ENCODE measurements at regions not wholly inside any gene's neighbourhood (a gene's known extent, or its start where the extent isn't known, plus 50 kb on each side); places are given as distances from the start of the nearest gene placed in this dataset.

- H3K27me3 ChIP-seq, result no peaks in the 10 kb centered on the region
- 96% methylated on average over 1 of the region's 1 CpG for WGBS (ENCODE audit: low lambda C conversion rate, missing lambda C conversion rate)
- no peak overlapping the region for H3K4me2 ChIP-seq
- TF ChIP-seq EZH2phosphoT487 (IDR thresholded peaks at IDR 0.05; ENCODE audit: low read depth, severe bottlenecking, unreplicated experiment), result no peak
- H3K4me1 ChIP-seq (ENCODE audit: insufficient read depth), result no peaks in the 10 kb centered on the region
- no peaks in the 10 kb centered on the region for H3K9me2 ChIP-seq (replicated peaks; ENCODE audit: insufficient read depth)
- H2AFZ ChIP-seq, result no peak overlapping the region
- no peaks in the 10 kb centered on the region for H3K79me2 ChIP-seq
- no peaks in the 10 kb centered on the region for H3K9me3 ChIP-seq (ENCODE audit: low read depth)
- H3K27ac ChIP-seq, result no peak overlapping the region
- no peak for DNase-seq (ENCODE audit: low spot score)
- H4K20me1 ChIP-seq (ENCODE audit: insufficient read depth, poor library complexity, severe bottlenecking), result no peaks in the 10 kb centered on the region
- H3K4me3 ChIP-seq, result no peak overlapping the region
- H3K36me3 ChIP-seq (replicated peaks; ENCODE audit: insufficient read depth, low read depth), result no peaks in the 10 kb centered on the region
Observed at GRCh38 chr18:72339976-72340375, 204.2 kb downstream of the CBLN2 start.

- TF ChIP-seq EZH2phosphoT487 (IDR thresholded peaks at IDR 0.05; ENCODE audit: low read depth, severe bottlenecking, unreplicated experiment), result no peak
- TF ChIP-seq EZH2 (IDR thresholded peaks at IDR 0.05; ENCODE audit: borderline replicate concordance), result no peak
- TF ChIP-seq, protein P1, sequence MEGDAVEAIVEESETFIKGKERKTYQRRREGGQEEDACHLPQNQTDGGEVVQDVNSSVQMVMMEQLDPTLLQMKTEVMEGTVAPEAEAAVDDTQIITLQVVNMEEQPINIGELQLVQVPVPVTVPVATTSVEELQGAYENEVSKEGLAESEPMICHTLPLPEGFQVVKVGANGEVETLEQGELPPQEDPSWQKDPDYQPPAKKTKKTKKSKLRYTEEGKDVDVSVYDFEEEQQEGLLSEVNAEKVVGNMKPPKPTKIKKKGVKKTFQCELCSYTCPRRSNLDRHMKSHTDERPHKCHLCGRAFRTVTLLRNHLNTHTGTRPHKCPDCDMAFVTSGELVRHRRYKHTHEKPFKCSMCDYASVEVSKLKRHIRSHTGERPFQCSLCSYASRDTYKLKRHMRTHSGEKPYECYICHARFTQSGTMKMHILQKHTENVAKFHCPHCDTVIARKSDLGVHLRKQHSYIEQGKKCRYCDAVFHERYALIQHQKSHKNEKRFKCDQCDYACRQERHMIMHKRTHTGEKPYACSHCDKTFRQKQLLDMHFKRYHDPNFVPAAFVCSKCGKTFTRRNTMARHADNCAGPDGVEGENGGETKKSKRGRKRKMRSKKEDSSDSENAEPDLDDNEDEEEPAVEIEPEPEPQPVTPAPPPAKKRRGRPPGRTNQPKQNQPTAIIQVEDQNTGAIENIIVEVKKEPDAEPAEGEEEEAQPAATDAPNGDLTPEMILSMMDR (IDR thresholded peaks at IDR 0.05; ENCODE audit: poor library complexity), result no peak
- Histone ChIP-seq H3K9me3 (ENCODE audit: low read depth) (no peaks in the 10 kb centered on the region), H3K4me2 (no peak overlapping the region), H3K4me1 (ENCODE audit: insufficient read depth) (no peaks in the 10 kb centered on the region), H4K20me1 (ENCODE audit: insufficient read depth, poor library complexity, severe bottlenecking) (no peaks in the 10 kb centered on the region), H3K36me3 (replicated peaks; ENCODE audit: insufficient read depth, low read depth) (no peaks in the 10 kb centered on the region), H3K27me3 (no peaks in the 10 kb centered on the region), H3K79me2 (no peaks in the 10 kb centered on the region), H3K27ac (no peak overlapping the region), H3K4me3 (no peak overlapping the region), H2AFZ (no peak overlapping the region), H3K9me2 (replicated peaks; ENCODE audit: insufficient read depth) (no peaks in the 10 kb centered on the region)
- DNase-seq (ENCODE audit: low spot score), result no peak
Observed at GRCh38 chr18:72336786-72337185, 207.4 kb downstream of the CBLN2 start.

- H3K9me3 ChIP-seq (ENCODE audit: low read depth), result no peaks in the 10 kb centered on the region
- no peaks in the 10 kb centered on the region for H3K36me3 ChIP-seq (replicated peaks; ENCODE audit: insufficient read depth, low read depth)
- H2AFZ ChIP-seq, result no peak overlapping the region
- TF ChIP-seq, protein P1 (IDR thresholded peaks at IDR 0.05; ENCODE audit: poor library complexity), result no peak
- TF ChIP-seq EZH2phosphoT487 (IDR thresholded peaks at IDR 0.05; ENCODE audit: low read depth, severe bottlenecking, unreplicated experiment), result no peak
- TF ChIP-seq EZH2 (IDR thresholded peaks at IDR 0.05; ENCODE audit: borderline replicate concordance), result no peak
- no peak overlapping the region for H3K4me3 ChIP-seq
- H3K27ac ChIP-seq, result no peak overlapping the region
- no peak for DNase-seq (ENCODE audit: low spot score)
- WGBS (ENCODE audit: low lambda C conversion rate, missing lambda C conversion rate), result 45% methylated on average over 2 of the region's 2 CpGs
- H3K4me2 ChIP-seq, result no peak overlapping the region
- no peaks in the 10 kb centered on the region for H3K79me2 ChIP-seq
- no peaks in the 10 kb centered on the region for H4K20me1 ChIP-seq (ENCODE audit: insufficient read depth, poor library complexity, severe bottlenecking)
- H3K27me3 ChIP-seq, result no peaks in the 10 kb centered on the region
- no peaks in the 10 kb centered on the region for H3K9me2 ChIP-seq (replicated peaks; ENCODE audit: insufficient read depth)
- no peaks in the 10 kb centered on the region for H3K4me1 ChIP-seq (ENCODE audit: insufficient read depth)
Observed at GRCh38 chr18:72329533-72329932, 214.6 kb downstream of the CBLN2 start.

DNA sequence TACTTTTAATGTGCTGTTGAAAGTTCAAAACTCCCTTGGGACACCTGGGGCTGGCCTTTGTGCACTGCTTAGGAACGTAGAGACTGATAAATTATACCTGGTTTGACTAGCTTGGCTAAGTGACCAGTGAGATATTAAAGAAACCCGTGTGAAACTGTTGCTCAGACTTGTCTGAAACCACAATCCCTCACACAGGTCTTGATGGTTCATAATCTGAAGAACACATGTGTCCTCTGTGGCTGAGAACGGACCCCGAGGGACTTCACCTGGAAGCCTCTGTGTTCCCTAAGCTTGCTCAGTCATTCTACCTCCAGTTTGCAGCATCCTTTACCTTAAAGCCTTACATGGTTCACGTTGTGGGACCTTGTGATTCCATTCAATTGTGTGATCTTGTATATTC, 218.8 kb downstream of the CBLN2 start:
- H3K27me3 ChIP-seq, result no peaks in the 10 kb centered on the region
- H3K4me3 ChIP-seq, result no peak overlapping the region
- H3K9me3 ChIP-seq (ENCODE audit: low read depth), result no peaks in the 10 kb centered on the region
- no peaks in the 10 kb centered on the region for H4K20me1 ChIP-seq (ENCODE audit: insufficient read depth, poor library complexity, severe bottlenecking)
- no peaks in the 10 kb centered on the region for H3K4me1 ChIP-seq (ENCODE audit: insufficient read depth)
- no peaks in the 10 kb centered on the region for H3K9me2 ChIP-seq (replicated peaks; ENCODE audit: insufficient read depth)
- TF ChIP-seq, protein P1 (IDR thresholded peaks at IDR 0.05; ENCODE audit: poor library complexity), result no peak
- TF ChIP-seq EZH2phosphoT487 (IDR thresholded peaks at IDR 0.05; ENCODE audit: low read depth, severe bottlenecking, unreplicated experiment), result no peak
- TF ChIP-seq EZH2 (IDR thresholded peaks at IDR 0.05; ENCODE audit: borderline replicate concordance), result no peak
- no peaks in the 10 kb centered on the region for H3K79me2 ChIP-seq
- no peak overlapping the region for H3K4me2 ChIP-seq
- H3K36me3 ChIP-seq (replicated peaks; ENCODE audit: insufficient read depth, low read depth), result no peaks in the 10 kb centered on the region
- H3K27ac ChIP-seq, result no peak overlapping the region
- no peak overlapping the region for H2AFZ ChIP-seq
- WGBS (ENCODE audit: low lambda C conversion rate, missing lambda C conversion rate), result 71% methylated on average over 5 of the region's 5 CpGs
- no peak for DNase-seq (ENCODE audit: low spot score)
